ENCODE measurements at regions not wholly inside any gene's neighbourhood (a gene's known extent, or its start where the extent isn't known, plus 50 kb on each side); places are given as distances from the start of the nearest gene placed in this dataset.

GRCh38 chr15:98503970-98504369, 144.4 kb upstream of the IGF1R start:
- TF ChIP-seq CTCF (IDR thresholded peaks at IDR 0.05 in 2 of 3, conservative IDR thresholded peaks at IDR 0.05 in 1 of 3; ENCODE audit: insufficient read depth in 2 of 3, low read depth in 1 of 3, low read length in 3 of 3) (no peak), PRPF4 (IDR thresholded peaks at IDR 0.05; ENCODE audit: insufficient read depth, low read depth, low read length, poor library complexity, severe bottlenecking) (no peak), POLR2A (conservative IDR thresholded peaks at IDR 0.05) (no peak), POLR2AphosphoS5 (IDR thresholded peaks at IDR 0.05; ENCODE audit: control insufficient read depth, insufficient read depth, low read depth, low read length) (no peak), HEY1 (CRISPR knock-in tag; IDR thresholded peaks at IDR 0.05; ENCODE audit: borderline replicate concordance) (no peak), NCOA2 (IDR thresholded peaks at IDR 0.05; ENCODE audit: partially characterized antibody in 2 of 2) (no peak), EZH2 (IDR thresholded peaks at IDR 0.05; ENCODE audit: borderline replicate concordance, low read depth, low read length) (no peak), FOXA1 (IDR thresholded peaks at IDR 0.05; ENCODE audit: borderline replicate concordance) (no peak), CBX8 (IDR thresholded peaks at IDR 0.05; ENCODE audit: borderline replicate concordance, extremely low read depth, low read depth, low read length, poor library complexity, severe bottlenecking) (no peak), SP1 (CRISPR knock-in tag; IDR thresholded peaks at IDR 0.05) (no peak), SMARCA4 (IDR thresholded peaks at IDR 0.05) (no peak), RFX7 (CRISPR knock-in tag; IDR thresholded peaks at IDR 0.05) (no peak)
- TF ChIP-seq, protein P1, sequence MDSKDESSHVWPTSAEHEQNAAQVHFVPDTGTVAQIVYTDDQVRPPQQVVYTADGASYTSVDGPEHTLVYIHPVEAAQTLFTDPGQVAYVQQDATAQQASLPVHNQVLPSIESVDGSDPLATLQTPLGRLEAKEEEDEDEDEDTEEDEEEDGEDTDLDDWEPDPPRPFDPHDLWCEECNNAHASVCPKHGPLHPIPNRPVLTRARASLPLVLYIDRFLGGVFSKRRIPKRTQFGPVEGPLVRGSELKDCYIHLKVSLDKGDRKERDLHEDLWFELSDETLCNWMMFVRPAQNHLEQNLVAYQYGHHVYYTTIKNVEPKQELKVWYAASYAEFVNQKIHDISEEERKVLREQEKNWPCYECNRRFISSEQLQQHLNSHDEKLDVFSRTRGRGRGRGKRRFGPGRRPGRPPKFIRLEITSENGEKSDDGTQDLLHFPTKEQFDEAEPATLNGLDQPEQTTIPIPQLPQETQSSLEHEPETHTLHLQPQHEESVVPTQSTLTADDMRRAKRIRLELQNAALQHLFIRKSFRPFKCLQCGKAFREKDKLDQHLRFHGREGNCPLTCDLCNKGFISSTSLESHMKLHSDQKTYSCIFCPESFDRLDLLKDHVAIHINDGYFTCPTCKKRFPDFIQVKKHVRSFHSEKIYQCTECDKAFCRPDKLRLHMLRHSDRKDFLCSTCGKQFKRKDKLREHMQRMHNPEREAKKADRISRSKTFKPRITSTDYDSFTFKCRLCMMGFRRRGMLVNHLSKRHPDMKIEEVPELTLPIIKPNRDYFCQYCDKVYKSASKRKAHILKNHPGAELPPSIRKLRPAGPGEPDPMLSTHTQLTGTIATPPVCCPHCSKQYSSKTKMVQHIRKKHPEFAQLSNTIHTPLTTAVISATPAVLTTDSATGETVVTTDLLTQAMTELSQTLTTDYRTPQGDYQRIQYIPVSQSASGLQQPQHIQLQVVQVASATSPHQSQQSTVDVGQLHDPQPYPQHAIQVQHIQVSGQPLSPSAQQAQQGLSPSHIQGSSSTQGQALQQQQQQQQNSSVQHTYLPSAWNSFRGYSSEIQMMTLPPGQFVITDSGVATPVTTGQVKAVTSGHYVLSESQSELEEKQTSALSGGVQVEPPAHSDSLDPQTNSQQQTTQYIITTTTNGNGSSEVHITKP (IDR thresholded peaks at IDR 0.05; ENCODE audit: partially characterized antibody), result no peak
